Peyer's patch (tissue), 4 donors: ENCODE measurements at regions not wholly inside any gene's neighbourhood (a gene's known extent, or its start where the extent isn't known, plus 50 kb on each side); places are given as distances from the start of the nearest gene placed in this dataset.
"Not testable (repeated sequence)": the region's sequence is repeated elsewhere in the genome, so short reads cannot be mapped to it uniquely, and the experiment has no call there.

Experiments
- CTCF ChIP-seq, 6 experiments: fragments of 450-650 bp in 4 of 6; fragments of 200-600 bp in 2 of 6; sonication (generic) in 1 of 6; IDR thresholded peaks; one replicate each; pipeline ENCODE4 v1.5.1; 2017 to 2019; ENCODE audit warnings: antibody characterized with exemption in 6 of 6, mild to moderate bottlenecking in 3 of 6, moderate library complexity in 1 of 6
- POLR2A ChIP-seq, 2 donors: fragments of 450-650 bp; IDR thresholded peaks; one replicate each; pipeline ENCODE4 v1.5.1; 2017; ENCODE audit warnings: antibody characterized with exemption in 2 of 2, mild to moderate bottlenecking in 2 of 2, moderate library complexity in 2 of 2

DNA sequence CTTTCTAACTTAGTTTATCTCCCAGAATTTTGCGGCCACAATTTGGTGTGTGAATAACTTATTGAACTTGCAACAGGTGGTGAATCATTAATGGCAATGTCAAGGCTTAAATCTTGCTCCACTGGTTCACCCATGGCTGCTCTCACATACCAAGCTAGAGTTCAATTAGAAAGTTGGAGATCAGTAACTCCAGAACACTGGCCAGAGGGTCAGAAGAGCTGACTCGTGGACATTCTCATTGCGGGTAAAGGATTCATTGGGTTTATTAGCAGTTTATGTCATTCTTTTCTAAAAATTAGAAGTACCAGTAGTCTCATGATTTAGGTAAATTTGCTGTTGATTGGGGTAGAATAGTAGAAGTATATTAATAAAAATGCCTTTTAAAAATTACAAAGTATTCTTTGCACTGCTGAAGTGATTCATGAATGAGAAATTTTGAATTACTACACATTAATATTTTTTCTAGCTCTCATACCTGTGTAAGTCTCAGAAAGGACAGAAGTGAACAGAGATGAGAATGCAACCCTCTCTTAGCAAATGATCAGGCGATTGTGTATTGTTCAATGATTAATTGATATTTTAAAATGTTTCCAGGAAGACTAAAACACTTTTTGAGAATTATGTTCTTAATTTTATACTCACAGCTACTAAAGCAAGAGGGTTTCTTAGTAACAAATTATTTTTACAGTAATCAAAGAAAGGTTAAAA, 142.0 kb downstream of the SYT15 start:
- TF ChIP-seq POLR2A, CTCF (IDR thresholded peaks at IDR 0.05): not testable (repeated sequence)
